Stomach (tissue), 4 donors: ENCODE measurements at regions not wholly inside any gene's neighbourhood (a gene's known extent, or its start where the extent isn't known, plus 50 kb on each side); places are given as distances from the start of the nearest gene placed in this dataset.

Source experiments
- EP300 ChIP-seq: sonication (generic); formaldehyde crosslinking; IDR thresholded peaks from one replicate; pipeline ENCODE4 v1.6.1; 2017; ENCODE audit warnings: antibody characterized with exemption
- POLR2AphosphoS5 ChIP-seq, 3 donors: sonication (generic); formaldehyde crosslinking; IDR thresholded peaks; one replicate each; pipeline ENCODE4 v1.6.1; 2016; ENCODE audit warnings: antibody characterized with exemption in 3 of 3
- TF ChIP-seq, protein P1 (sequence below), 7 experiments: fragments of 450-650 bp in 4 of 7; fragments of 200-600 bp in 3 of 7; sonication (generic) in 3 of 7; IDR thresholded peaks; one replicate each; pipeline ENCODE4 v1.5.1; 2016 to 2019; ENCODE audit warnings: antibody characterized with exemption in 7 of 7, control low read depth in 2 of 7, mild to moderate bottlenecking in 1 of 7

DNA sequence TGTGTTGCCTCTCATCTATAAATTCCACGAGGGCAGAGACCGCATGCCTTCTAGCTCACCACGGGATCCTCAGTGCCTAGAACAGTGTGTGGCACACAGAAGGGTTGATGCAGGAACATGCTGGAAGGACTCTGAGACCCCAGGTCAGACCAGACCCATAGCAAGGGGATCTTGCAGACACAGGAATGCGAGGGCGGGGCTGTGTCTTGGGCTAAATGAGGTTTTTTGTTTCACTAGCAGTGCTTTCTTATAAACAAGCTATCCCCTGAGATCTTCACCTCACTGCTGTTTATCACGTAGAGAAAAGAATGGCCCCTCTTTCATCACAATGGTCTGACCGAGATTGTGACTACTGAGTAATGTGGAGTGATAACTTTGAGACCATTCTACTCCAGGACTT is 122.4 kb downstream of the IRX2 start:
- TF ChIP-seq, protein P1, sequence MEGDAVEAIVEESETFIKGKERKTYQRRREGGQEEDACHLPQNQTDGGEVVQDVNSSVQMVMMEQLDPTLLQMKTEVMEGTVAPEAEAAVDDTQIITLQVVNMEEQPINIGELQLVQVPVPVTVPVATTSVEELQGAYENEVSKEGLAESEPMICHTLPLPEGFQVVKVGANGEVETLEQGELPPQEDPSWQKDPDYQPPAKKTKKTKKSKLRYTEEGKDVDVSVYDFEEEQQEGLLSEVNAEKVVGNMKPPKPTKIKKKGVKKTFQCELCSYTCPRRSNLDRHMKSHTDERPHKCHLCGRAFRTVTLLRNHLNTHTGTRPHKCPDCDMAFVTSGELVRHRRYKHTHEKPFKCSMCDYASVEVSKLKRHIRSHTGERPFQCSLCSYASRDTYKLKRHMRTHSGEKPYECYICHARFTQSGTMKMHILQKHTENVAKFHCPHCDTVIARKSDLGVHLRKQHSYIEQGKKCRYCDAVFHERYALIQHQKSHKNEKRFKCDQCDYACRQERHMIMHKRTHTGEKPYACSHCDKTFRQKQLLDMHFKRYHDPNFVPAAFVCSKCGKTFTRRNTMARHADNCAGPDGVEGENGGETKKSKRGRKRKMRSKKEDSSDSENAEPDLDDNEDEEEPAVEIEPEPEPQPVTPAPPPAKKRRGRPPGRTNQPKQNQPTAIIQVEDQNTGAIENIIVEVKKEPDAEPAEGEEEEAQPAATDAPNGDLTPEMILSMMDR (IDR thresholded peaks at IDR 0.05) = no peak
- TF ChIP-seq EP300 (no peak), POLR2AphosphoS5 (IDR thresholded peaks at IDR 0.05) (no peak)
